GM12878 (cell line): ENCODE measurements at regions not wholly inside any gene's neighbourhood (a gene's known extent, or its start where the extent isn't known, plus 50 kb on each side); places are given as distances from the start of the nearest gene placed in this dataset.

Experiments used
- FOXM1 ChIP-seq: IDR thresholded peaks from 2 replicates; pipeline ENCODE4 v1.6.1; 2012; ENCODE audit warnings: low read depth, mild to moderate bottlenecking, inconsistent platforms, low read length, moderate library complexity
- HDAC6 ChIP-seq: fragments of 200-600 bp; sonication (generic); IDR thresholded peaks from one replicate; pipeline ENCODE4 v1.8.0; 2017; ENCODE audit warnings: antibody characterized with exemption; ENCODE audit not compliant: unreplicated experiment
- MAX ChIP-seq: IDR thresholded peaks from 2 replicates; pipeline ENCODE4 v1.6.1; 2012; ENCODE audit warnings: low read depth, low read length, improper control_type of control experiment
- RAD21 ChIP-seq: IDR thresholded peaks from 2 replicates; pipeline ENCODE4 v1.6.1; 2011; ENCODE audit warnings: mild to moderate bottlenecking, low read depth, low read length, moderate library complexity; ENCODE audit not compliant: insufficient read depth
- RCOR1 ChIP-seq: conservative IDR thresholded peaks from 2 replicates; pipeline ENCODE4 v1.6.1; 2012; ENCODE audit warnings: low read depth, low read length, improper control_type of control experiment
- RFX5 ChIP-seq: IDR thresholded peaks from 2 replicates; pipeline ENCODE4 v1.6.1; 2011; ENCODE audit warnings: low read depth, low read length, improper control_type of control experiment
- STAT1 ChIP-seq: fragments of 450-650 bp; conservative IDR thresholded peaks from 2 replicates; pipeline ENCODE4 v1.6.1; 2014; ENCODE audit warnings: antibody characterized with exemption, mild to moderate bottlenecking
- YBX1 ChIP-seq: fragments of 450-650 bp; IDR thresholded peaks from 2 replicates; pipeline ENCODE4 v1.6.1; 2016; ENCODE audit warnings: antibody characterized with exemption
- ZZZ3 ChIP-seq: IDR thresholded peaks from 2 replicates; pipeline ENCODE4 v1.6.1; 2011; ENCODE audit warnings: low read depth; ENCODE audit not compliant: control insufficient read depth, insufficient read length
- TF ChIP-seq, protein P1 (sequence below), 3 experiments: IDR thresholded peaks in 2 of 3; conservative IDR thresholded peaks in 1 of 3; 2 replicates each; pipeline ENCODE4 v1.5.1; 2011; ENCODE audit warnings: low read depth in 3 of 3, low read length in 3 of 3, mild to moderate bottlenecking in 3 of 3, control low read depth in 2 of 3, moderate library complexity in 2 of 3, inconsistent platforms in 1 of 3, mixed read lengths in 1 of 3; ENCODE audit not compliant: control insufficient read depth in 2 of 3, insufficient read depth in 1 of 3; ENCODE audit errors: extremely low read depth in 1 of 3

- TF ChIP-seq HDAC6, result no peak
- TF ChIP-seq, protein P1, sequence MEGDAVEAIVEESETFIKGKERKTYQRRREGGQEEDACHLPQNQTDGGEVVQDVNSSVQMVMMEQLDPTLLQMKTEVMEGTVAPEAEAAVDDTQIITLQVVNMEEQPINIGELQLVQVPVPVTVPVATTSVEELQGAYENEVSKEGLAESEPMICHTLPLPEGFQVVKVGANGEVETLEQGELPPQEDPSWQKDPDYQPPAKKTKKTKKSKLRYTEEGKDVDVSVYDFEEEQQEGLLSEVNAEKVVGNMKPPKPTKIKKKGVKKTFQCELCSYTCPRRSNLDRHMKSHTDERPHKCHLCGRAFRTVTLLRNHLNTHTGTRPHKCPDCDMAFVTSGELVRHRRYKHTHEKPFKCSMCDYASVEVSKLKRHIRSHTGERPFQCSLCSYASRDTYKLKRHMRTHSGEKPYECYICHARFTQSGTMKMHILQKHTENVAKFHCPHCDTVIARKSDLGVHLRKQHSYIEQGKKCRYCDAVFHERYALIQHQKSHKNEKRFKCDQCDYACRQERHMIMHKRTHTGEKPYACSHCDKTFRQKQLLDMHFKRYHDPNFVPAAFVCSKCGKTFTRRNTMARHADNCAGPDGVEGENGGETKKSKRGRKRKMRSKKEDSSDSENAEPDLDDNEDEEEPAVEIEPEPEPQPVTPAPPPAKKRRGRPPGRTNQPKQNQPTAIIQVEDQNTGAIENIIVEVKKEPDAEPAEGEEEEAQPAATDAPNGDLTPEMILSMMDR (IDR thresholded peaks at IDR 0.05 in 2 of 3, conservative IDR thresholded peaks at IDR 0.05 in 1 of 3; ENCODE audit: control insufficient read depth in 2 of 3, extremely low read depth in 1 of 3, insufficient read depth in 1 of 3, low read depth in 3 of 3, low read length in 3 of 3), result no peak
- TF ChIP-seq YBX1, result no peak
- no peak for TF ChIP-seq ZZZ3
- no peak for TF ChIP-seq STAT1
- TF ChIP-seq RCOR1, result no peak
- no peak for TF ChIP-seq FOXM1
- TF ChIP-seq MAX, result no peak
- no peak for TF ChIP-seq RAD21
- TF ChIP-seq RFX5, result no peak
Measured at GRCh38 chr15:38696790-38697495, 132.3 kb upstream of the RASGRP1 start.
